Natural killer cell (primary cell): ENCODE measurements at regions not wholly inside any gene's neighbourhood (a gene's known extent, or its start where the extent isn't known, plus 50 kb on each side); places are given as distances from the start of the nearest gene placed in this dataset.

Experiments used
- ATAC-seq, 3 donors: fragments of 150-1000 bp in 2 of 3; fragments of 200-7000 bp in 1 of 3; cut with Tn5 transposase; 1 replicate in 1 of 3; 2 replicates in 2 of 3; pipeline ENCODE4 v1.10.0; 2021; ENCODE audit warnings: mild to moderate bottlenecking in 2 of 3, moderate library complexity in 2 of 3
- DNase-seq, 2 donors: peaks; one replicate each; pipeline versions ENCODE4 v3.0.0 to v3.0.0-alpha.2; 2013 to 2021; ENCODE audit warnings: mixed read lengths in 1 of 2
- H3K27ac ChIP-seq: one replicate; pipeline ENCODE4 v1.5.1; 2013; ENCODE audit warnings: mild to moderate bottlenecking, low read length
- H3K27me3 ChIP-seq: one replicate; pipeline ENCODE4 v1.6.1; 2013; ENCODE audit warnings: low read length; ENCODE audit not compliant: control insufficient read depth, insufficient read depth
- H3K36me3 ChIP-seq: one replicate; pipeline ENCODE4 v1.6.1; 2013; ENCODE audit warnings: low read length; ENCODE audit not compliant: control insufficient read depth, insufficient read depth
- H3K4me1 ChIP-seq: one replicate; pipeline ENCODE4 v1.6.1; 2013; ENCODE audit warnings: low read length; ENCODE audit not compliant: control insufficient read depth, insufficient read depth
- H3K4me3 ChIP-seq: one replicate; pipeline ENCODE4 v1.5.1; 2013; ENCODE audit warnings: low read length
- H3K9me3 ChIP-seq: one replicate; pipeline ENCODE4 v1.6.1; 2013; ENCODE audit warnings: low read length; ENCODE audit not compliant: control insufficient read depth, insufficient read depth
- H3K27ac Mint-ChIP-seq, 2 donors: one replicate each; pipeline ENCODE4 v1.8.0; 2022; ENCODE audit warnings: mild to moderate bottlenecking in 2 of 2, mixed read lengths in 2 of 2, moderate library complexity in 1 of 2
- H3K27me3 Mint-ChIP-seq, 2 donors: one replicate each; pipeline ENCODE4 v1.8.0; 2022; ENCODE audit warnings: low read depth in 2 of 2, mixed read lengths in 2 of 2
- H3K36me3 Mint-ChIP-seq: one replicate; pipeline ENCODE4 v1.8.0; 2022; ENCODE audit warnings: mixed read lengths
- H3K4me1 Mint-ChIP-seq, 2 donors: one replicate each; pipeline ENCODE4 v1.8.0; 2022; ENCODE audit warnings: mixed read lengths in 2 of 2
- H3K4me3 Mint-ChIP-seq: one replicate; pipeline ENCODE4 v1.8.0; 2022; ENCODE audit warnings: mild to moderate bottlenecking, moderate library complexity, mixed read lengths
- H3K9me3 Mint-ChIP-seq, 2 donors: one replicate each; pipeline ENCODE4 v1.8.0; 2022; ENCODE audit warnings: mixed read lengths in 2 of 2
- WGBS: methylation state at CpG from one replicate; pipeline ENCODE4 v1.1.7; 2013; ENCODE audit warnings: missing lambda C conversion rate; ENCODE audit not compliant: insufficient coverage; 5-methylcytosine and 5-hydroxymethylcytosine counted together
- intact Hi-C: fragments of 100-400 bp; cut with micrococcal nuclease; formaldehyde crosslinking; loops from one replicate; pipeline ENCODE4 v1.14.2; 2022
- TF ChIP-seq, protein P1 (sequence below): fragments of 200-600 bp; IDR thresholded peaks from one replicate; pipeline ENCODE4 v1.8.0; 2022; ENCODE audit warnings: antibody characterized with exemption

DNA sequence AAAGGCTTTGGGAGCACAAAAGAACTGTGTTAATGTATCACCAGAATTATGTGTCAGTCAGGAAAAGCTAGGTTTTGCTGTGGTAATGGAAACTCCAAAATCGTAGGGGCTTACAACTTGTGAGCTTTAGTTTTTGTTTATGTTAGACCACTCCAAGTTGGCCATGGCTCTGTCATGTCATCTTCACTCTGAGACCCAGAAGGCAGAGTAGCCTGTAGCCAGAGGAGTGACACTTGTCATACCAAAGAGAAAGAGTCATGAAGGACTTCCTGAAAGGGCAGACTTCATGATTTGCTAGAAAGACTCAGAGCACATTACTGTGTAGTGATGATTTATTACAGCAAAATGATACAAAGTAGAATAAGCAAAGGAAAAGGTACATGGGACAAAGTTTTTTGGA is 133.6 kb upstream of the SSTR1 start:
- Histone ChIP-seq H3K4me1 (peaks cover 27% of the 10 kb centered on the region), H3K27me3 (no peaks in the 10 kb centered on the region), H3K36me3 (no peaks in the 10 kb centered on the region), H3K4me3 (no peak overlapping the region), H3K27ac (peak overlapping the region; percentile 81), H3K9me3 (no peaks in the 10 kb centered on the region)
- peak overlapping the region; percentile 80 for H3K4me3 Mint-ChIP-seq
- whole genome bisulfite sequencing = 36% methylated on average over 1 of the region's 1 CpG
- DNase-seq = peak in 1 of 2 donors; percentile 21
- TF ChIP-seq, protein P1, sequence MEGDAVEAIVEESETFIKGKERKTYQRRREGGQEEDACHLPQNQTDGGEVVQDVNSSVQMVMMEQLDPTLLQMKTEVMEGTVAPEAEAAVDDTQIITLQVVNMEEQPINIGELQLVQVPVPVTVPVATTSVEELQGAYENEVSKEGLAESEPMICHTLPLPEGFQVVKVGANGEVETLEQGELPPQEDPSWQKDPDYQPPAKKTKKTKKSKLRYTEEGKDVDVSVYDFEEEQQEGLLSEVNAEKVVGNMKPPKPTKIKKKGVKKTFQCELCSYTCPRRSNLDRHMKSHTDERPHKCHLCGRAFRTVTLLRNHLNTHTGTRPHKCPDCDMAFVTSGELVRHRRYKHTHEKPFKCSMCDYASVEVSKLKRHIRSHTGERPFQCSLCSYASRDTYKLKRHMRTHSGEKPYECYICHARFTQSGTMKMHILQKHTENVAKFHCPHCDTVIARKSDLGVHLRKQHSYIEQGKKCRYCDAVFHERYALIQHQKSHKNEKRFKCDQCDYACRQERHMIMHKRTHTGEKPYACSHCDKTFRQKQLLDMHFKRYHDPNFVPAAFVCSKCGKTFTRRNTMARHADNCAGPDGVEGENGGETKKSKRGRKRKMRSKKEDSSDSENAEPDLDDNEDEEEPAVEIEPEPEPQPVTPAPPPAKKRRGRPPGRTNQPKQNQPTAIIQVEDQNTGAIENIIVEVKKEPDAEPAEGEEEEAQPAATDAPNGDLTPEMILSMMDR = no peak
- H3K27ac Mint-ChIP-seq = peak overlapping the region; percentile 95 to 97
- H3K27me3 Mint-ChIP-seq = no peaks in the 10 kb centered on the region
- no peaks in the 10 kb centered on the region for H3K9me3 Mint-ChIP-seq
- H3K36me3 Mint-ChIP-seq = peaks cover 6% of the 10 kb centered on the region
- peak; percentile 40 to 56 (median 41) for ATAC-seq
- peaks cover 62 to 81% of the 10 kb centered on the region in 2 donors for H3K4me1 Mint-ChIP-seq
- intact Hi-C loops = loop anchor here (1.0 to 10.0 kb wide), 4 partner anchors 9 to 1191 kb away; partner anchors contain the start of genes PNN and TRAPPC6B

DNA sequence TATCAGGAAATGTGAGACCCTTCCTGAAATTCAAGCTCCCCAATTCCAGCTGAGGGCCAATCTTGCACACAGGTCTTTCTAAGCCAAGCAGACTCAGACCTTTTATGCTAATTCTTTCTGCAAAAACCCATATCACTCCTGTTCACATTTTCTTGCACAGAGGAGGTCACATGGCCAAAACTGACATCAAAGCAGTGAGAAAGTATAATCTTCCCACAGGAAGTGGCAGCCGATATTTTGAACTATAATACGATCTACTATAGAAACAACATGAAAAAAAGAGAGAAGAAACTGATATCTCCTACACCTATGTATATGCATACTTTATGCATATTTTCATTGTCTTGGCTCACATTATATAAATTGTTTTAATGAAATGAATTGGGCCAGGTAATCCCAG is 132.9 kb upstream of the SSTR1 start:
- H3K4me1 ChIP-seq = peaks cover 27% of the 10 kb centered on the region

DNA sequence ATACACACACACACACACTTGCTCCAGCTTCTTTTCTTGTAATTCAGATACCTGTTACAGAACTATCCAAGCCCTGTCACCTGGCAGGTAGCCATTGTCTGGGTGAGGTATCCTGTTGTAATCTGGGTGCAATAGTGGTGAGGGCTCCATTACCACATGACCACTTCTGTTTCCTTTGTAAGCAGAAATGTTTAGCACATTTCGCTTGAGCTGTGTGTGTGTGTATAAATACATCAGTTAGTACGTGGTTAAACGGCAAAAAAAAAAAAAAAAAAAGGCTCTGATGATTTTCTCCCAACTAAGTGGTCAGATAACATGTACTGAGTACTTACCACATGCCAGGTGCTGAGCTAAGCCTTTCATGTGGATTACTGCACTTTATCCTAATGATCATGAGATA is 129.3 kb upstream of the SSTR1 start:
- ATAC-seq (peak; percentile 57 to 91 (median 85)), DNase-seq (peak; percentile 56 to 82)
- Histone ChIP-seq H3K4me3 (no peak overlapping the region), H3K27ac (peak overlapping the region; percentile 62), H3K4me1 (peaks cover 23% of the 10 kb centered on the region), H3K36me3 (no peaks in the 10 kb centered on the region), H3K27me3 (no peaks in the 10 kb centered on the region), H3K9me3 (no peaks in the 10 kb centered on the region)
- Mint-ChIP-seq H3K4me1 (peaks cover 49 to 53% of the 10 kb centered on the region in 2 donors), H3K36me3 (peaks cover 6% of the 10 kb centered on the region), H3K27me3 (peaks cover 0 to 3% of the 10 kb centered on the region in 2 donors), H3K27ac (peak overlapping the region; percentile 80 to 84), H3K4me3 (peak overlapping the region; percentile 72), H3K9me3 (no peaks in the 10 kb centered on the region)
- intact Hi-C loops = loop anchor here (1.0 to 10.0 kb wide), 4 partner anchors 13 to 1186 kb away; partner anchors contain the start of genes PNN and TRAPPC6B
- TF ChIP-seq, protein P1 = no peak
- 0% methylated on average over 2 of the region's 3 CpGs for WGBS

More for the DNA sequence above, 132.9 kb upstream of the SSTR1 start:
- no peaks in the 10 kb centered on the region for H3K9me3 Mint-ChIP-seq
- DNase-seq (peak in 1 of 2 donors; percentile 71), ATAC-seq (peak; percentile 46 to 65 (median 62))
- Histone ChIP-seq H3K4me3 (no peak overlapping the region), H3K36me3 (no peaks in the 10 kb centered on the region), H3K9me3 (no peaks in the 10 kb centered on the region), H3K27me3 (no peaks in the 10 kb centered on the region), H3K27ac (peak overlapping the region; percentile 81)
- peaks cover 0 to 3% of the 10 kb centered on the region in 2 donors for H3K27me3 Mint-ChIP-seq
- TF ChIP-seq, protein P1 = no peak
- intact Hi-C loops = loop anchor here (1.0 to 10.0 kb wide), 5 partner anchors 9 to 1190 kb away; partner anchors contain the start of genes PNN and TRAPPC6B
- WGBS = no CpG with 5 or more reads among the region's 2 CpGs
- peaks cover 69 to 81% of the 10 kb centered on the region in 2 donors for H3K4me1 Mint-ChIP-seq
- peak overlapping the region; percentile 80 for H3K4me3 Mint-ChIP-seq
- H3K36me3 Mint-ChIP-seq = peaks cover 6% of the 10 kb centered on the region
- H3K27ac Mint-ChIP-seq = peak overlapping the region; percentile 95 to 97

DNA sequence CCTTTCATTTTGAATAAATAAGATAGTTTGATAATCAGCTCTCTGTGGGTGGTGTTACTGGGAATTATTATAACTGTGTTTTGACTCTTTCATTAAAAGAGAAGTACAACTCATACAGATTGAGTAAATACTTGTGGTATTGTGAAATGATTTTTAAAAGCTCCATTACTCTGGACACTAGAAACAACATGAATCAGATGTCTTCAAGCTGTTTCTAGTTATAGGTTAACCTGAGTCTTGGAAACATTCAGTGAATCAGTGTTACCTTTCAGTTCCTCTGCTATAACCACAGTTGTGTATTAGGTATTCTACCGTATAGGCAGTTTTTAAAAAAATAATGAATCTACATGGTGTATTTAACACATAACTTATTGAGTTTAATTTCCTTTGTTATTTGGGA is 128.4 kb upstream of the SSTR1 start:
- intact Hi-C loops = loop anchor here (2.0 to 10.0 kb wide), 3 partner anchors 42 to 1186 kb away; partner anchors contain the start of genes PNN and TRAPPC6B
- Histone ChIP-seq H3K27me3 (no peaks in the 10 kb centered on the region), H3K4me3 (no peak overlapping the region), H3K27ac (no peak overlapping the region), H3K36me3 (no peaks in the 10 kb centered on the region), H3K4me1 (peaks cover 20% of the 10 kb centered on the region), H3K9me3 (no peaks in the 10 kb centered on the region)
- DNase-seq (no peak), ATAC-seq (peak in 1 of 3 donors; percentile 22)
- TF ChIP-seq, protein P1 = no peak
- peaks cover 0 to 3% of the 10 kb centered on the region in 2 donors for H3K27me3 Mint-ChIP-seq
- peak overlapping the region; percentile 72 for H3K4me3 Mint-ChIP-seq
- WGBS = no CpG with 5 or more reads among the region's 1 CpG
- H3K9me3 Mint-ChIP-seq = no peaks in the 10 kb centered on the region
- peaks cover 6% of the 10 kb centered on the region for H3K36me3 Mint-ChIP-seq
- H3K27ac Mint-ChIP-seq = peak overlapping the region; percentile 80 to 84
- H3K4me1 Mint-ChIP-seq = peaks cover 43 to 46% of the 10 kb centered on the region in 2 donors
